Stimulated activated CD4-positive, alpha-beta T cell treated with anti-CD3 and anti-CD28 coated beads, Interleukin-1b, Interleukin-23, amount 100 ng/mL, for 4 hours (primary cell): ENCODE measurements at regions not wholly inside any gene's neighbourhood (a gene's known extent, or its start where the extent isn't known, plus 50 kb on each side); places are given as distances from the start of the nearest gene placed in this dataset.
"Not testable (repeated sequence)": the region's sequence is repeated elsewhere in the genome, so short reads cannot be mapped to it uniquely, and the experiment has no call there.

Experiments used
- DNase-seq, 2 donors: peaks; one replicate each; pipeline ENCODE4 v3.0.0-alpha.2; 2020; ENCODE audit warnings: low read depth in 2 of 2

- DNase-seq, result no peak
These were observed 428.6 kb downstream of the AACS start for GRCh38 chr12:125493704-125494308.

- DNase-seq, result no peak
These were observed 437.9 kb downstream of the AACS start for GRCh38 chr12:125503128-125503527.

GRCh38 chr12:125509195-125509594 is 444.0 kb downstream of the AACS start:
- DNase-seq, result no peak

DNA sequence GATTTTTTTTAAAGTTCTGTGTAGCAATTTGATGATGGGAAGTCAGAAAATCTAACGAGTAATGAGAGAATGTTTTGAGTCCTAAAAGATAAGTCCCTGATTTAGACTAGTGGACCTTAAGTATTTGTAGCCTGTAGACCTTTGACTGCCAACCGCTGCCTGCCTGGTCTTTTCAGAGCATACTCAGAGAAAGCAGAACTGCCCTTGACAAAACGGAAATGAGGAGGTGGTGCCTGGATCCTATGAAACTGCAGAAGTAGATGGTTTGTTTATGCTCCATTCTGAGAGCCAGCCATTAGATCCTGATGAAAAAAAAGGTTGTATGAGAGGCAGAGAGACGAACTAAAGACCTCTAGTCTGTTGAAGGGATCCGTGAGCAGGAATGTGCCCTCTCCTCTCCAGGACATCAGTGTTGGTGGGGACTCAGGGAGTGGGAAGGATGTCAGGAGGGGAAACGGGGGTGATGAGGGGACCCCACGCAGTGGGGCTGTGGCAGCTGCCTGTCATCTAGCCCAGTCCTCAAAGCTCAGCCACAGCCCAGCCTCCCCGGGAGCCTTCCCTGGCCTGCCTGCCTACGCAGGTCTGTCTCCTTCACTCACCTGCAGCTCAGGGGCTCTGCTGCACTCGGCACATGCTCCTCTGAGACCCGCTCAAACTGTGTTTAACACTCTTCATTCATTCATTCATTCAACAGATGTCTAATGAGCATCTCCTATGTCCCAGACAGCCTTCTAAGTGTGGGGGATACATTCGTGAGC is 447.5 kb downstream of the AACS start:
- no peak for DNase-seq

GRCh38 chr12:125515887-125516286 is 450.7 kb downstream of the AACS start:
- no peak for DNase-seq

DNA sequence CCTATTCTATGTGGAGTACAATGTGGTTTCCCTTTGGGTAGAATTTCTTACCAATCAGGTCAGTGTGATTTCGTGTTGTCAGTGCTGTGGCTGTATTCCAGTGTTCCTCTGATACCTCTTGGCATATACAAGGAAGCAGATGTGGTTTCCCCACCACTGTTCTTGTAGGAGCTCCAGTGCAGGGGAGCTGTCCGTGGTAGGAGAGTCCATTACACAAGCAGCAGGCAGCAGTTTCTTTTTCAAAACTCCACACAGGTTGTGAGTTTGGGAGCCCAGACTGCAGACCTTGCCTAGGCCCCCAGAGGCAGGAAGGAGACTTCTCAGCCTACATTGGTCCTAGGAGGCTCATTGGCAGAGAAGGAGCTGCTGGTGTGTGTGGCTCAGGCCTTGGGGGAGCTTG is 452.8 kb downstream of the AACS start:
- DNase-seq, result no peak

DNA sequence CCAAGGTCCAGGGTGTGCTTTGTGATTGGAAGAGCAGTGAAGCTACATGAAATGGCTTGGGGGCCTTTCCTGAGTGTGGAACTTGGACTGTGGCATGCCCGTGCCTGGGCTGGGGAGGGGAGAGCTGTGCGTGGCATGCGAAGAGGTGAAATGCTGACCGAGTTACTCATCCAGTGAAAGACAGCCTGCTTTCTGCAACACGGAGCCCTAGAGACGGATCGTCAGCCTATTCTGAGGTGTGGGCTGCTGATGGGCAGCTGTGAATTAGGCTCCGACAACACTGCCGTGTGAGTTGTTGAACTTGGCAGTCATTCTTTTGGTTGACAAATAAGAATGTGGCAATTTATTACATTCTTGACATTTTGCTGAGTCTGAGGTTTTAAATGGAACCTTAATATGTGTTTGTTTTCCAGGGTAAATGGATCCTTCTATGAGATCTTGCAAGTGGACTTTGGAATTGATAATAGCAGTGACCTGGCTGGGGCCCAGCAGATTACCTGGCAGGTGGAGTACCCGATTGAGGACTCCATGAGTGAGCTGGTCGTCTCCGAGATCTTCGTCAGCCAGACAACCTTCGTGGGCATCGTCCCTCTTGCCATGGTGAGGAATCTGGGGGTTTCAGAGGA is 453.9 kb downstream of the AACS start:
- DNase-seq, result no peak

GRCh38 chr12:125525879-125526278 is 460.6 kb downstream of the AACS start:
- DNase-seq, result no peak

- DNase-seq, result no peak
These were observed 463.0 kb downstream of the AACS start for GRCh38 chr12:125528281-125528680.

GRCh38 chr12:125530201-125530600 is 465.0 kb downstream of the AACS start:
- no peak for DNase-seq

- DNase-seq, result no peak
These were observed 465.6 kb downstream of the AACS start for GRCh38 chr12:125530876-125531275.

GRCh38 chr12:125531574-125531973 is 466.3 kb downstream of the AACS start:
- DNase-seq, result no peak

DNA sequence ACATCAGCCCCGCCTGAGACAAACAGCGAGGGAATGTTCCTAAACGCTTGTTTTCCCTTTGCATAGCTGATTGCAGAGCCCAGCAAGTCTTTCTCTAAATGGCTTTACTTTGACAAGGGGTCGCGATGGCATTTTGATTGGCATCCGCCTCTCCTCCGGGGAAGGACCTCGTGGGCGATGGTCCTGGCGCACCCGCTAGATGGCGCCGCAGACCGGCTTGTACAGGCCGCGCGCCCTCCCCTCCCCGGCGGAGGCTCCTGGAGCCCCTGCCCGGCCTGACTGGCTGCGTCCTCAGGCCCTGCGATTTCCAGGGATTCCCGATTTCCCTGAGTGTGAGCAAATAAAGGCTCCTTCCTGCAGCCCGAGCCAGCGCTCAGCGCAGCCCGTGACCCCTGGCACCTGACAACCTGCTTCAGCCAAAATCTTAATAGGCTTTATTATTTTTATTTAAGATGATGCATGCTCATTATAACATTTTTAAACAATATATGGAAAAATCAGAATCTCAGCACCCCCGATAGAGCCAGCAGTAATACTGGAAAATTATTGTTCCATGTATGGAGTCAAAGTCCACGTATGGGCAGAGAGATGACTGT is 468.3 kb downstream of the AACS start:
- DNase-seq, result peak in 1 of 2 donors; percentile 5

DNA sequence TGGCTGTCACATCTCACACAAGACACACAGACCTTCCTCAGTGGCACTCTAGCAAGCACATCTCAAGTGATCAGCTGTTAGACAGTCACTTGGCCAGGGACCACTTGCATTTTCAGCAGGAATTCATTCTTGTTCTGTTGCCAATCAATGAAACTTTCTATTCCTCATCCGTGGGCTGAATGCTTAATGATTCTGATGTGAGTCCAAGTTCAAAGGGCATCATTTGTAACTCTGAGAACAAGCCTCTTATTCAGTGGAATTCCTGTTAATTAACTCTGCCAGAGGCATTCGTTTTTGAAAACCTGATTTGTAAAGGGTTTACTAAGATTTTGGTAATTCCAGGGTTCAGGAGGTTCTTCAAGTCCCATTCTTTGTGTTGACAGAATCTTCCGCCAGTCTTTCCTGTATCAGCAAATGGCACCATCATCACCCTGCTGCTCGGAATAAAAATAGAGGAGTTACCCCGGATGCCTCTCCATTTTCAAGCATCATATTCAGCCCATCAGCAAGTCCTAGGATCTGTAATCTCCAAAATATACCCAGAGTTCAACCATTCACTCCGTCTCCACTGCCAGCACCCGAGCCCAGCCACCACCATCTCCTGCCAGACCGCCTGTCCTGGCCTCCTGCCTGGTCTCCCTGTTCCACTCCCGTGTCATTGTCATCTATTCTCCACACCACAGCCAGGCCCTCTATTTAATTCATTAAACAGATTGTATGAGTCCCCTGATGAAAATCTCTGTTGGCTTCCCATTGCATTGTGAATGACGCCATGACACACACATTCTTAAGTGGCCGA is 473.4 kb downstream of the AACS start:
- DNase-seq, result no peak

GRCh38 chr12:125540580-125541204 is 475.5 kb downstream of the AACS start:
- DNase-seq, result no peak

DNA sequence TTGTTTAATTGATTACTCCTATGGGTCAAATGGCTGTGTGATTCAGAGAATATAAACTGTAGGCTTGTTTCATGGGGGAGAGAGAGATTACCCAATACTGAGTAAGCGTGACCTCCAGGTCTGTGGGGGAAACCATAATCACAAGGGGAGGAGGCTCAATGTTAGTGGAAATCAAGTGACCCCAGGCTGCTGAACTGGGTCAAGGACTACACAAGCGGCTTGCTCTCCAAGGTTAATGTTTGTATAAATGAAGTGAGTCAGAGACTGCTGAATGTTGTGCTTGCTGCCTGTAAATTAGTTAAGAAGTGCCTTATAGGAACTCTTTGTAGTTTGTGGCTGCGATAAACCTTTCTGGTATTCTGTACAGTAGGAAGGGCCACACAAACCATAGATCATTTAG is 479.7 kb downstream of the AACS start:
- DNase-seq, result no peak

- no peak for DNase-seq
These were observed 483.9 kb downstream of the AACS start for GRCh38 chr12:125549171-125549570.

DNA sequence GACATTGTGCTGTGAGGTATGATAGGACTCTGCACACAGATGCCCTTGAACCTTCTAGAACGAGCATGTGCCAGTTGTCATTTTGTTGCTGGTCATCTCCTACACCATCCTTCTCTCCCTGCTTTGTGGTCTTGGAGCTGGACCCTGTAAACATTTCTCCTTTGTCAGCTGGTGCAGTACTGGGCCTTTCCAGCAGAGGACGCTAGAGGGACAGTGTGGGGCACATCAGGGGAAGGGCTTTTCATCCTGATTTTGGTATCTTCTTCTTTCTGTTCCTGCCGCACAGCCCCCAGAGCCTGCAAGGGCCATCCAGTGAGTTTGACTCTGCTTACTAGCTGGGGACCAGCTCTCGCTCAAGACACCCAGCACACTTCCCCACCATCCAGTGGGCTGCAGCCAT is 484.6 kb downstream of the AACS start:
- no peak for DNase-seq

DNA sequence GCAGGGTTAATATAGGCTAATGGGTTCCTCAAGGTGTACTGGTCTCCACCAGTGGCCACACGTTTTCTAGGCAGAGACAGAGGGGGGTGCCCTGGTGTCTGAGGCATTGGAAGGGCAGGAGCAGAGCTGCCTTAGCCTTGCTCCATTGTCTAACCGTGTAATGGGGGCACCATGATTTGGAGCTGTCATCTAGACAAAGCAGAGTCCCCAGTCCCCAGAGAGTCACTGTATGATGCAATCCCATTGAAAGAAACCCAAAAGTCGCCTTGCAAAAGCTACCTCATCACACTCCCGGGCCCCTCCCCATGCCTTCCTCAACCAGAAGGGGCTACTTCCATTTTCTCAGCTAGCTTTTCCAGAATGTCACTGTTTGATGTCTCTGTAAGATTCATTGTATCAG is 487.1 kb downstream of the AACS start:
- DNase-seq, result no peak

- DNase-seq, result not testable (repeated sequence)
These were observed 495.8 kb downstream of the AACS start for GRCh38 chr12:125561008-125561407.

GRCh38 chr12:125564753-125565152 is 499.5 kb downstream of the AACS start:
- DNase-seq, result no peak
